ENCODE measurements at regions not wholly inside any gene's neighbourhood (a gene's known extent, or its start where the extent isn't known, plus 50 kb on each side); places are given as distances from the start of the nearest gene placed in this dataset.
"Not testable (repeated sequence)": the region's sequence is repeated elsewhere in the genome, so short reads cannot be mapped to it uniquely, and the experiment has no call there.

- TF ChIP-seq EP300 (IDR thresholded peaks at IDR 0.05); CTCF (IDR thresholded peaks at IDR 0.05); RAD21 (conservative IDR thresholded peaks at IDR 0.05 in 1 of 2, IDR thresholded peaks at IDR 0.05 in 1 of 2): not testable (repeated sequence)
Measured at GRCh38 chr15:21738003-21738402, 139.5 kb downstream of the POTEB start.

Measured in A549 (cell line).